ENCODE measurements at regions not wholly inside any gene's neighbourhood (a gene's known extent, or its start where the extent isn't known, plus 50 kb on each side); places are given as distances from the start of the nearest gene placed in this dataset.
"Not testable (repeated sequence)": the region's sequence is repeated elsewhere in the genome, so short reads cannot be mapped to it uniquely, and the experiment has no call there.

DNA sequence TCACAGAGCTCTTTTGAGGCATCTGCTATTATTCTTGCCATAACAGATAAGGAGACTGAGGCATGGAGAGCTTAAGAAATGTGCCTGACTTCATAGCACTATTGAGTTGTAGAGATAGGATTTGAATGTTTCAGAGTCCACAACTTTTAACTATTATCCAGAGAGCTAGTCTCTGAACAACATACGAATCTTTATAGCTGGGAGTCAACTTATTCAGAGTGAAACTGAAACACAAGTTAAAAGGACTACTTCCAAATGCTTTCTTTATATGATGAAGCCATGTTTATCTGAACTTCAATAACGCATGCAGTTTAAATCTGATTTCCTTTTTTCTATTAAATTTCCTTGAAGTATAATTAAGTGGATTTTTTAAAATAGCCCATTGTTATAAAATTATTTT is 268.8 kb downstream of the IKZF2 start:
- TF ChIP-seq, protein P1, sequence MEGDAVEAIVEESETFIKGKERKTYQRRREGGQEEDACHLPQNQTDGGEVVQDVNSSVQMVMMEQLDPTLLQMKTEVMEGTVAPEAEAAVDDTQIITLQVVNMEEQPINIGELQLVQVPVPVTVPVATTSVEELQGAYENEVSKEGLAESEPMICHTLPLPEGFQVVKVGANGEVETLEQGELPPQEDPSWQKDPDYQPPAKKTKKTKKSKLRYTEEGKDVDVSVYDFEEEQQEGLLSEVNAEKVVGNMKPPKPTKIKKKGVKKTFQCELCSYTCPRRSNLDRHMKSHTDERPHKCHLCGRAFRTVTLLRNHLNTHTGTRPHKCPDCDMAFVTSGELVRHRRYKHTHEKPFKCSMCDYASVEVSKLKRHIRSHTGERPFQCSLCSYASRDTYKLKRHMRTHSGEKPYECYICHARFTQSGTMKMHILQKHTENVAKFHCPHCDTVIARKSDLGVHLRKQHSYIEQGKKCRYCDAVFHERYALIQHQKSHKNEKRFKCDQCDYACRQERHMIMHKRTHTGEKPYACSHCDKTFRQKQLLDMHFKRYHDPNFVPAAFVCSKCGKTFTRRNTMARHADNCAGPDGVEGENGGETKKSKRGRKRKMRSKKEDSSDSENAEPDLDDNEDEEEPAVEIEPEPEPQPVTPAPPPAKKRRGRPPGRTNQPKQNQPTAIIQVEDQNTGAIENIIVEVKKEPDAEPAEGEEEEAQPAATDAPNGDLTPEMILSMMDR (IDR thresholded peaks at IDR 0.05) = no peak
- Histone ChIP-seq H3K4me3 (no peak overlapping the region), H3K27ac (no peak overlapping the region), H3K4me1 (ENCODE audit: control insufficient read depth in 1 of 2, low read depth in 2 of 2) (no peaks in the 10 kb centered on the region), H3K27me3 (replicated peaks; ENCODE audit: insufficient read depth) (no peaks in the 10 kb centered on the region), H3K36me3 (no peaks in the 10 kb centered on the region), H3K9me3 (no peaks in the 10 kb centered on the region)
- DNase-seq (ENCODE audit: low spot score) (no peak), ATAC-seq (ENCODE audit: insufficient number of reproducible peaks, low FRiP score, low read depth) (no peak)

DNA sequence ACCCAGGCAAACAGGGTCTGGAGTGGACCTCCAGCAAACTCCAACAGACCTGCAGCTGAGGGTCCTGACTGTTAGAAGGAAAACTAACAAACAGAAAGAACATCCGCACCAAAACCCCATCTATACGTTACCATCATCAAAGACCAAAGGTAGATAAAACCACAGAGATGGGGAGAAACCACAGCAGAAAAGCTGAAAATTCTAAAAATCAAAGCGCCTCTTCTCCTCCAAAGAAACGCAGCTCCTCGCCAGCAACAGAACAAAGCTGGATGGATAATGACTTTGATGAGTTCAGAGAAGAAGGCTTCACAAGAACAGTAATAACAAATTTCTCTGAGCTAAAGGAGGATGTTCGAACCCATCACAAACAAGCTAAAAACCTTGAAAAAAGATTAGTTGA is 274.9 kb downstream of the IKZF2 start:
- H3K36me3 ChIP-seq; H3K27me3 ChIP-seq (replicated peaks; ENCODE audit: insufficient read depth); H3K4me3 ChIP-seq; H3K9me3 ChIP-seq; H3K4me1 ChIP-seq (ENCODE audit: control insufficient read depth in 1 of 2, low read depth in 2 of 2); H3K27ac ChIP-seq; ATAC-seq (ENCODE audit: insufficient number of reproducible peaks, low FRiP score, low read depth); DNase-seq (ENCODE audit: low spot score): not testable (repeated sequence)

DNA sequence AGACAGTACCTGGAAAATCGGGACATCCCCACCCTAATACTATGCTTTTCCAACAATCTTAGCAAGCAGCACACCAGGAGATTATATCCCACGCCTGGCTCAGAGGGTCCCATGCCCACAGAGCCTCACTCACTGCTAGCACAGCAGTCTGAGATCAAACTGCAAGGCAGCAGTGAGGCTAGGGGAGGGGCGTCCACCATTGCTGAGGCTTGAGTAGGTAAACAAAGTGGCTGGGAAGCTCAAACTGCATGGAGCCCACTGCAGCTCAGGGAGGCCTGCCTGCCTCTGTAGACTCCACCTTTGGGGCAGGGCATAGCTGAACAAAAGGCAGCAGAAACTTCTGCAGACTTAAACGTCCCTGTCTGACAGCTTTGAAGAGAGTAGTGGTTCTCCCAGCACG is 275.5 kb downstream of the IKZF2 start:
- H3K4me1 ChIP-seq (ENCODE audit: control insufficient read depth in 1 of 2, low read depth in 2 of 2); H3K9me3 ChIP-seq; H3K27ac ChIP-seq; H3K27me3 ChIP-seq (replicated peaks; ENCODE audit: insufficient read depth); DNase-seq (ENCODE audit: low spot score); ATAC-seq (ENCODE audit: insufficient number of reproducible peaks, low FRiP score, low read depth); H3K4me3 ChIP-seq; H3K36me3 ChIP-seq: not testable (repeated sequence)

DNA sequence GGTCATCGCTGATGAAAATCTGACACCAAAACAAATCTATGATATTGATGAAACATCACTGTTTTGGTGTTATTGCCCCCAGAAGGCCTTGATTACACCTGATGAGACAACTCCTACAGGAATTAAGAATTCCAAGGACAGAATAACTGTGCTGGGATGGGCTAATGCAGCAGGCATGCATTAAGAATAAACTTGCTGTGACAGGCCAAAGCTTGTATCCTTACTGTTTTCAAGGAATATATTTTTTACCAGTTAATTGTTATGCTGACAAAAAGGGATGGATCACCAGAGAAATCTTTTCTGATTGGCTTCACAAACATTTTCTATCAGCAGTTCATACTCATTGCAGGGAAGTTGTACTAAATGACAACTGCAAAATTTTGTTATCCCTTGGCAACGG is 278.2 kb downstream of the IKZF2 start:
- H3K4me3 ChIP-seq = no peak overlapping the region
- peaks cover 3% of the 10 kb centered on the region for H3K9me3 ChIP-seq
- DNase-seq (ENCODE audit: low spot score) (no peak), ATAC-seq (ENCODE audit: insufficient number of reproducible peaks, low FRiP score, low read depth) (no peak)
- H3K36me3 ChIP-seq = no peaks in the 10 kb centered on the region
- TF ChIP-seq, protein P1 (IDR thresholded peaks at IDR 0.05) = no peak
- no peaks in the 10 kb centered on the region for H3K4me1 ChIP-seq (ENCODE audit: control insufficient read depth in 1 of 2, low read depth in 2 of 2)
- H3K27me3 ChIP-seq (replicated peaks; ENCODE audit: insufficient read depth) = no peaks in the 10 kb centered on the region
- H3K27ac ChIP-seq = no peak overlapping the region

DNA sequence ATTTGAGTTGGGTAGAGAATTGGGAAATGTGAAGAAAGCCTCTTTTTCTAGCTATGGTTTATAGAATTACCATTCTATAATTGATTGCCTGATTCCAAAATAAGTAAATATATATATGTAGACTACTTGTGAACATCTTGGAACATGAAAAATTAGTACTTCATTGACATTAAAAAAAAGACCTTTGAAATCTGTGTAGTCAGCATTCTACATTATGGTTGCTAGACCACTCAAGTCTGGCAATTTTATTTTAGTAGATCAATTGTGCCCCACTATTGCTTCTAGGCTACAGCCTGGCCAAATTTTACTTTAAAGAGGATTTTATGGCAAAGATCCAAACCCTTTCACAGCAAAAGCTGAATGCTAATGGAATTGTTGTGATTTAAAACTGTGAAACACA is 279.8 kb downstream of the IKZF2 start:
- Histone ChIP-seq H3K4me3 (no peak overlapping the region), H3K9me3 (peaks cover 6% of the 10 kb centered on the region), H3K27me3 (replicated peaks; ENCODE audit: insufficient read depth) (no peaks in the 10 kb centered on the region), H3K27ac (no peak overlapping the region), H3K36me3 (no peaks in the 10 kb centered on the region), H3K4me1 (ENCODE audit: control insufficient read depth in 1 of 2, low read depth in 2 of 2) (no peaks in the 10 kb centered on the region)
- TF ChIP-seq, protein P1 (IDR thresholded peaks at IDR 0.05) = no peak
- ATAC-seq (ENCODE audit: insufficient number of reproducible peaks, low FRiP score, low read depth) (no peak), DNase-seq (ENCODE audit: low spot score) (no peak)

DNA sequence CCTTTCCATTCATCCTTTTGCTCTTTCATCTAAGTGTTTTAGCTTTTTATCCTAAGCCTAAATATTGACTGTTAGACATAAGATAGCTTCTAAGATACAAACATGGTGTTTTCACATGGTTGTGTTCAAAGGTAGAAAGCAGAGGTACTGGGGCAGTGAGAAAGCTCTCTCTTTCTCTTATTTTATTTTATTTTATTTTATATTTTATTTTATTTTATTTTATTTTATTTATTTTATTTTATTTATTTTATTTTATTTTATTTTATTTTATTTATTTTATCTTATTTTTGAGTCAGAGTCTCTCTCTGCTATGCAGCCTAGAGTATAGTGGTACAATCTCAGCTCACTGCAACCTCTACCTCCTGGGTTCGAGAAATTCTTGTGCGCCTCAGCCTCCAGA is 287.2 kb downstream of the IKZF2 start:
- TF ChIP-seq, protein P1 (IDR thresholded peaks at IDR 0.05) = no peak
- no peaks in the 10 kb centered on the region for H3K4me1 ChIP-seq (ENCODE audit: control insufficient read depth in 1 of 2, low read depth in 2 of 2)
- H3K27me3 ChIP-seq (replicated peaks; ENCODE audit: insufficient read depth) = no peaks in the 10 kb centered on the region
- no peak overlapping the region for H3K4me3 ChIP-seq
- H3K36me3 ChIP-seq = no peaks in the 10 kb centered on the region
- ATAC-seq (ENCODE audit: insufficient number of reproducible peaks, low FRiP score, low read depth) = no peak
- no peak overlapping the region for H3K27ac ChIP-seq
- no peak for DNase-seq (ENCODE audit: low spot score)
- H3K9me3 ChIP-seq = peaks cover 22% of the 10 kb centered on the region
